ENCODE measurements at regions not wholly inside any gene's neighbourhood (a gene's known extent, or its start where the extent isn't known, plus 50 kb on each side); places are given as distances from the start of the nearest gene placed in this dataset.

GRCh38 chr16:62676306-62676705, 640.1 kb upstream of the CDH8 start:
- intact Hi-C loops (cut with micrococcal nuclease; ENCODE audit: unreplicated experiment), result no loop called here
- DNase-seq (ENCODE audit: low read depth, low spot score), result no peak
- Histone ChIP-seq H3K27me3 (ENCODE audit: control insufficient read depth, insufficient read depth, low read length) (no peaks in the 10 kb centered on the region), H3K27ac (ENCODE audit: low read length) (no peak overlapping the region), H3K9me3 (ENCODE audit: control insufficient read depth, insufficient read depth, low read depth, low read length) (no peaks in the 10 kb centered on the region), H3K4me3 (ENCODE audit: low read depth in 2 of 2, low read length in 2 of 2) (no peak overlapping the region), H3K4me1 (ENCODE audit: control insufficient read depth, insufficient read depth, low read length) (no peaks in the 10 kb centered on the region), H3K36me3 (ENCODE audit: control insufficient read depth, insufficient read depth, low read length) (no peaks in the 10 kb centered on the region)
- TF ChIP-seq CTCF (IDR thresholded peaks at IDR 0.05) (no peak), POLR2AphosphoS5 (IDR thresholded peaks at IDR 0.05; ENCODE audit: low read depth, low read length) (no peak), REST (IDR thresholded peaks at IDR 0.05; ENCODE audit: insufficient read depth in 1 of 2, low read depth in 2 of 2, low read length in 1 of 2) (no peak), SIN3A (IDR thresholded peaks at IDR 0.05; ENCODE audit: borderline replicate concordance, insufficient read depth, low read depth, low read length) (no peak), TCF7L2 (IDR thresholded peaks at IDR 0.05; ENCODE audit: low read depth, low read length) (no peak)
- ChIA-PET CTCF (no interaction called here), POLR2A (no interaction called here)
- in situ Hi-C loops (cut with HindIII; ENCODE audit: low pct_unique_long_range_greater_than_20kb, low sequenced_read_pairs), result no loop called here
- BruUV-seq (replicated peaks), result no TSS peak
- ATAC-seq, result no peak

GRCh38 chr16:62665269-62665668, 629.0 kb upstream of the CDH8 start:
- intact Hi-C loops (cut with micrococcal nuclease; ENCODE audit: unreplicated experiment), result no loop called here
- no peaks in the 10 kb centered on the region for H3K9me3 ChIP-seq (ENCODE audit: control insufficient read depth, insufficient read depth, low read depth, low read length)
- H3K27me3 ChIP-seq (ENCODE audit: control insufficient read depth, insufficient read depth, low read length), result no peaks in the 10 kb centered on the region
- no peak overlapping the region for H3K4me3 ChIP-seq (ENCODE audit: low read depth in 2 of 2, low read length in 2 of 2)
- no peaks in the 10 kb centered on the region for H3K4me1 ChIP-seq (ENCODE audit: control insufficient read depth, insufficient read depth, low read length)
- H3K27ac ChIP-seq (ENCODE audit: low read length), result no peak overlapping the region
- no peak for TF ChIP-seq REST (IDR thresholded peaks at IDR 0.05; ENCODE audit: insufficient read depth in 1 of 2, low read depth in 2 of 2, low read length in 1 of 2)
- no peak for TF ChIP-seq CTCF (IDR thresholded peaks at IDR 0.05)
- TF ChIP-seq SIN3A (IDR thresholded peaks at IDR 0.05; ENCODE audit: borderline replicate concordance, insufficient read depth, low read depth, low read length), result no peak
- no peak for TF ChIP-seq POLR2AphosphoS5 (IDR thresholded peaks at IDR 0.05; ENCODE audit: low read depth, low read length)
- no peak for TF ChIP-seq TCF7L2 (IDR thresholded peaks at IDR 0.05; ENCODE audit: low read depth, low read length)
- DNase-seq (ENCODE audit: low read depth, low spot score) (no peak), ATAC-seq (no peak)
- in situ Hi-C loops (cut with HindIII; ENCODE audit: low pct_unique_long_range_greater_than_20kb, low sequenced_read_pairs), result no loop called here
- H3K36me3 ChIP-seq (ENCODE audit: control insufficient read depth, insufficient read depth, low read length), result no peaks in the 10 kb centered on the region
- BruUV-seq (replicated peaks), result no TSS peak
- ChIA-PET POLR2A (no interaction called here), CTCF (no interaction called here)
